IPS-20b (cell line): ENCODE measurements at regions not wholly inside any gene's neighbourhood (a gene's known extent, or its start where the extent isn't known, plus 50 kb on each side); places are given as distances from the start of the nearest gene placed in this dataset.

Source experiments
- H3K27ac ChIP-seq: one replicate; pipeline ENCODE4 v1.5.1; 2013; ENCODE audit warnings: low read length
- H3K27me3 ChIP-seq: 2 replicates; pipeline ENCODE4 v1.6.1; 2013; ENCODE audit warnings: mild to moderate bottlenecking, low read length, inconsistent platforms; ENCODE audit not compliant: insufficient read depth
- H3K36me3 ChIP-seq: 2 replicates; pipeline ENCODE4 v1.6.1; 2013; ENCODE audit warnings: low read depth, mild to moderate bottlenecking, inconsistent platforms, low read length, moderate library complexity; ENCODE audit not compliant: insufficient read depth
- H3K4me1 ChIP-seq: 2 replicates; pipeline ENCODE4 v1.6.1; 2013; ENCODE audit warnings: mild to moderate bottlenecking, control low read depth, inconsistent platforms, low read length, moderate library complexity; ENCODE audit not compliant: insufficient read depth
- H3K4me3 ChIP-seq: 2 replicates; pipeline ENCODE4 v1.5.1; 2013; ENCODE audit warnings: mild to moderate bottlenecking, low read length, inconsistent platforms
- H3K9ac ChIP-seq: 2 replicates; pipeline ENCODE4 v1.6.1; 2013; ENCODE audit warnings: low read depth, mild to moderate bottlenecking, inconsistent platforms, low read length, moderate library complexity
- H3K9me3 ChIP-seq: 2 replicates; pipeline ENCODE4 v1.6.1; 2013; ENCODE audit warnings: mild to moderate bottlenecking, low read depth, low read length, inconsistent platforms; ENCODE audit not compliant: insufficient read depth

DNA sequence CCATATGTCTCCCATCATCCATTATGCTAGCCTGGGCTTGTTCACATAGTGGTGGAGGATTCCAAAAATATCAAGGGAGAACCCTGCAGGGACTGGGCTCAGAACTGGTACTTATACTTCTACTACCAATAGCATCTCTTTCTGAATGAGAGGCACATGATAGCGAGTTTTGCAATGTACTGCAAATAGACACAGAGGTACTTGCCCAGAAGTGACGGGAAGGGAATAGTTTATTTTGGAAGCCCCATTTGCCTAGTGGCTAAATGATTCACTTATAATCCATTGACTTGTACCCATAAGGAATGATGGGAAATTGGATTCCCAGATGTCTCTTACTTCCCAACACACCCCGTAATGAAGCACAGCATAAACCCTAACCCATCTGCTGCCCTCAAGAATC lies 124.8 kb upstream of the ERCC4 start:
- no peak overlapping the region for H3K9ac ChIP-seq
- H3K27me3 ChIP-seq: no peaks in the 10 kb centered on the region
- H3K27ac ChIP-seq: no peak overlapping the region
- H3K4me3 ChIP-seq: no peak overlapping the region
- no peaks in the 10 kb centered on the region; the same call in 1 of the 2 replicates for H3K9me3 ChIP-seq
- H3K4me1 ChIP-seq: no peaks in the 10 kb centered on the region
- H3K36me3 ChIP-seq: no peaks in the 10 kb centered on the region

DNA sequence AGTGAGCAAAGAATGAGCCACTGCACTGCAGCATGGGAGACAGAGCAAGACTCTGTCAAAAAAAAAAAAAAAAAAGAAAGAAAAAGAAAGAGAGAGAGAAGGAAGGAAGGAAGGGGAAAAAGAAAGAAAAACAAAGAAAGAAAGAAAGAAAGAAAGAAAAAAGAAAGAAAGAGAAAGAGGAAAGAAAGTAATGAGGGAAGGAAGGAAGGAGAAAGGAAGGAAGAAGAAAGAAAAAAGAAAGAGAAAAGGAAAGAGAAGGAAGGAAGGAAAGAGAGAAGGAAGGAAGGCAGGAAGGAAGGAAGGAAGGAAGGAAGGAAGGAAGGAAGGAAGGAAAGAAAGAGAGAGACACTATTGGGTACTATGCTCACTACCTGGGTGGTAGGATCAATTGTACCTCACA lies 122.2 kb upstream of the ERCC4 start:
- Histone ChIP-seq H3K36me3 (no peaks in the 10 kb centered on the region), H3K4me3 (no peak overlapping the region), H3K9me3 (no peaks in the 10 kb centered on the region), H3K4me1 (no peaks in the 10 kb centered on the region), H3K9ac (no peak overlapping the region), H3K27ac (no peak overlapping the region), H3K27me3 (no peaks in the 10 kb centered on the region)

DNA sequence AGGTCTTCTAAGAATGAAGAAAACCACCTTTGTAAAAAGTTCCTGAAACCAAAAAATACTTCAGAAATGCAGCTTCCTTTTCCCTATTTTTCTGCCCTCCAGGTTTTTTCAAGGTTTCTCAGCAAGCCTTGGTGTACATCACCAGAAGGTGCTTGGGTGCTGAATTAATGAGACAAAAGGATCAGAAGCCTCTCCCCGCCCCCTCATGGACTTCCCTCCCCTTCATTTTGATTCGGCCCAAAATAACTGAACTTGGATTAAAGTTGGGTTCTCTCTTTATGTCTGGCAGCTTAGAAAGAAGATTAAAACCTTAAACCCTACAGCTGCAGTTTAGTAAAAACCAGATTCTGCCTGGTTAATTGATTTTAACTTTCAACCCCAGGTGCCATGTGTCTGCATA lies 121.7 kb upstream of the ERCC4 start:
- Histone ChIP-seq H3K27ac (no peak overlapping the region), H3K4me3 (no peak overlapping the region), H3K27me3 (no peaks in the 10 kb centered on the region), H3K9ac (no peak overlapping the region), H3K9me3 (no peaks in the 10 kb centered on the region), H3K4me1 (no peaks in the 10 kb centered on the region), H3K36me3 (no peaks in the 10 kb centered on the region)

DNA sequence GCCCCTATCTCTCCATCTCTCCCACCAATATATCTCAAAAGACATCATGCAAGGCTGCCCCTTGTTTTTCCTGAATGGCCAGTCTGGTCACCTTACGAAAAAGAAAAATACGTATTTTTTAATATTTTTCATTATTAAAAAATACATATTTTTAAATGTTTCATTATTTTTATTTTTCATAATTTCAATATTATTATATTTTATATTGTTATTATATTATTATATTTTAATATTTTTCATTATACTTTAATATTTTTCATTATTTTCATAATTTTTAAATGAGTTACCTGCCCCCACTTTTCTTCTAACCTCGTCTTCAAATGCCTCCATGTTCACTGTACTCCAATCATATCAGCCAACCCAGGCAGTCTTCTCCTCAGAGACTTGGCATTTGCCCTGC lies 116.0 kb upstream of the ERCC4 start:
- Histone ChIP-seq H3K9ac (no peak overlapping the region), H3K4me3 (no peak overlapping the region), H3K9me3 (no peaks in the 10 kb centered on the region), H3K4me1 (no peaks in the 10 kb centered on the region), H3K27me3 (no peaks in the 10 kb centered on the region), H3K36me3 (no peaks in the 10 kb centered on the region), H3K27ac (no peak overlapping the region)

GRCh38 chr16:13805951-13806350 lies 114.0 kb upstream of the ERCC4 start:
- H3K9ac ChIP-seq: no peak overlapping the region
- no peaks in the 10 kb centered on the region for H3K36me3 ChIP-seq
- H3K27ac ChIP-seq: no peak overlapping the region
- no peaks in the 10 kb centered on the region for H3K4me1 ChIP-seq
- no peaks in the 10 kb centered on the region for H3K9me3 ChIP-seq
- H3K27me3 ChIP-seq: no peaks in the 10 kb centered on the region
- H3K4me3 ChIP-seq: no peak overlapping the region

DNA sequence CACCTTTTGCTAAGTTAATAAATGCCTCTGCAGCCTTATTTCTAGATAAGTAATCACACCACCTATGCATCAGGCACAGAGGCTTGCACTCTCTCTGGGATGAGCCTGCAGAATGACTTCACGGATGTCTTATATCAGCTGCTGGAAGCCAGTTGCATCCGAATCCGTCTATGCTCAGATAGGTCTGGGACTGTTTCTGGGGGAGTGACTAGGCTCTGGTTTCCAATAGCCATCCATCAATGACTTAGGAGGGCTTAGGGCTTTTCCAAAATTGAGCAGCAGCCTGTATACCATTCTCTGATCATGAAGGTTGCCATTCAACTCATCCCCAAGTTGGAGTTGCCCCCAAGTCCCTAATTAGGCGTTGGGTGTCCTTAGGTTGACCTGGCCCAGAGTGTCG lies 113.3 kb upstream of the ERCC4 start:
- Histone ChIP-seq H3K27ac (no peak overlapping the region), H3K9ac (no peak overlapping the region), H3K9me3 (no peaks in the 10 kb centered on the region), H3K36me3 (no peaks in the 10 kb centered on the region), H3K4me3 (no peak overlapping the region), H3K4me1 (no peaks in the 10 kb centered on the region), H3K27me3 (no peaks in the 10 kb centered on the region)

DNA sequence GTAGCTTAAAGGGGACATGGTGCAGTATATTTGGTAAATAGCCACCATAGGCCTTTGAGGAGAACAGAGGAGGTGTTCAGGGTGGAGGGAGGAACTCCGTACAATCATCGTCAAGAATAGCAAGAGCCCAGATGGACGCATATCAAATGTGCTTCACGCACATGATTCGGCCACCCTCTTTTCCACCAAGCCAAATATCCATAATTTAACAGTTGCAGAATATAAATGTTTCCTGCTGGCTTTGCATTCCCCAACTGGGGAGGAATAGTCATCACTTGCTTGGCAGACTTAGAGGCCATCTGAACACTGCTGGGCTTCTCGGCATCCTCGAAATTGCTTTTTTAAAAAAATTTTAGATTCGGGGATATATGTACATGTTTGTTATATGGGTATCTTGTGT lies 111.9 kb upstream of the ERCC4 start:
- Histone ChIP-seq H3K27ac (no peak overlapping the region), H3K4me3 (no peak overlapping the region)

DNA sequence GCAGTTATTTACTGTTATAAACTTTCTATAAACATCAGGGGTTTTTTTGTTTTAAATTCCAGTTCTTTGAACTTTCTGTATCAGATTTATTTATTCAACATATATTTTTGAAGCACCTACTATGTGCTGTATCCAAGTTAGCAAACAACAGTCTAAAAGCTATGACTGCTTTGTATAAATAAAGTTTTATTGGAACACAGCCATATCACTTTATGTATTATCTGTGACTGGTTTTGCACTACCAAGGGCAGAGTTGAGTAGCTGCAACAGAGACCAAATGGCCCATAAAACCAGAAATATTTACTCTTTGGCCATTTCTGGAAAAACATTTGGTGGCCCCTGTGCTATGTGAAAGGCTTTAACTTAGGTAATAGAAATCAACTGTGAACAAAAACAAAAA lies 110.2 kb upstream of the ERCC4 start:
- H3K9ac ChIP-seq: no peak overlapping the region

More for the DNA sequence above, 111.9 kb upstream of the ERCC4 start:
- no peaks in the 10 kb centered on the region for H3K27me3 ChIP-seq
- no peaks in the 10 kb centered on the region for H3K9me3 ChIP-seq
- H3K4me1 ChIP-seq: no peaks in the 10 kb centered on the region
- no peaks in the 10 kb centered on the region for H3K36me3 ChIP-seq
- no peak overlapping the region for H3K9ac ChIP-seq

GRCh38 chr16:13811834-13812233 lies 108.1 kb upstream of the ERCC4 start:
- H3K4me1 ChIP-seq: no peaks in the 10 kb centered on the region
- H3K9ac ChIP-seq: no peak overlapping the region
- no peak overlapping the region for H3K27ac ChIP-seq
- H3K36me3 ChIP-seq: no peaks in the 10 kb centered on the region
- no peaks in the 10 kb centered on the region for H3K27me3 ChIP-seq
- no peak overlapping the region for H3K4me3 ChIP-seq
- no peaks in the 10 kb centered on the region for H3K9me3 ChIP-seq

More for the DNA sequence above, 110.2 kb upstream of the ERCC4 start:
- Histone ChIP-seq H3K4me3 (no peak overlapping the region), H3K4me1 (no peaks in the 10 kb centered on the region), H3K27me3 (no peaks in the 10 kb centered on the region), H3K36me3 (no peaks in the 10 kb centered on the region), H3K27ac (no peak overlapping the region), H3K9me3 (no peaks in the 10 kb centered on the region)

DNA sequence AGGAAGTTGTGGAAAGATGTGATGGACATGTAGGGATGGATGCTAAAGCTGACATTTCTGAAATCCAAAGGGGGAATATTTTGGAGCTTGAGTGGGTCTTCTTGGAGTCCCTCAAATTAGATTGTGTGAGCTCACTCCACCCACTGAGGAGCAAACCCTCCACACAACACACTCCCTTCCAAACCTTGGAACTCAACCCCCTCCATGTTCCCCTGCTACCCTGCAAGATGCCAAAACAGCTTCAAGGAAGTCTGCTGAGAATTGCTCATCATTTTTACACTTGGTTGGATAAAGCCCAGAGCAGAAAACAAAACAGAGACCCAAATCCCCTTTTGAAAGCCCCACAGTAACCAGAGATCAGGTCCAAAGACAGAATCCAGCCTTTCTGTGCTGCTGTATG lies 103.3 kb upstream of the ERCC4 start:
- Histone ChIP-seq H3K36me3 (no peaks in the 10 kb centered on the region), H3K9ac (no peak overlapping the region), H3K4me3 (no peak overlapping the region), H3K4me1 (no peaks in the 10 kb centered on the region), H3K27me3 (no peaks in the 10 kb centered on the region), H3K27ac (no peak overlapping the region), H3K9me3 (no peaks in the 10 kb centered on the region)

DNA sequence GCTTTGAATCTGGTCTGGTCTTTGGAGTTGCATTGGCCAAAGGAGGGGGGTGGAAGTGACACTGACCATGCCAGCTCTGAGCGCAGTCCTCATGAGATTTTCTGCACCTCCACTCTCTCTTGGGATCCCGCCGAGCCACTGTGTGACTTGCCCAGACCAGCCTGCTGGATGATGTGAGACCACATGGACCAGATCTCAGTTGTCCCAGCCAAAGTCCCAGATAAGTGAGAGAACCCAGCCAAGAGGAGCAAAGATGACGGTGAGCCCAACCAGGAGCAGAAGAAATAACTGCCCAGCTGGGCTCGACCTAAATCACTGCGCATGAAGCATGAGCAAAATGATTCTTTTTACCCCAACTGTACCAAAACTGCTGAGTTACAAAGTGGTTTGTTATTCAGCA lies 96.5 kb upstream of the ERCC4 start:
- no peaks in the 10 kb centered on the region for H3K36me3 ChIP-seq
- H3K9ac ChIP-seq: no peak overlapping the region
- H3K27me3 ChIP-seq: no peaks in the 10 kb centered on the region
- no peak overlapping the region for H3K27ac ChIP-seq
- H3K4me1 ChIP-seq: no peaks in the 10 kb centered on the region
- no peak overlapping the region for H3K4me3 ChIP-seq
- no peaks in the 10 kb centered on the region for H3K9me3 ChIP-seq

DNA sequence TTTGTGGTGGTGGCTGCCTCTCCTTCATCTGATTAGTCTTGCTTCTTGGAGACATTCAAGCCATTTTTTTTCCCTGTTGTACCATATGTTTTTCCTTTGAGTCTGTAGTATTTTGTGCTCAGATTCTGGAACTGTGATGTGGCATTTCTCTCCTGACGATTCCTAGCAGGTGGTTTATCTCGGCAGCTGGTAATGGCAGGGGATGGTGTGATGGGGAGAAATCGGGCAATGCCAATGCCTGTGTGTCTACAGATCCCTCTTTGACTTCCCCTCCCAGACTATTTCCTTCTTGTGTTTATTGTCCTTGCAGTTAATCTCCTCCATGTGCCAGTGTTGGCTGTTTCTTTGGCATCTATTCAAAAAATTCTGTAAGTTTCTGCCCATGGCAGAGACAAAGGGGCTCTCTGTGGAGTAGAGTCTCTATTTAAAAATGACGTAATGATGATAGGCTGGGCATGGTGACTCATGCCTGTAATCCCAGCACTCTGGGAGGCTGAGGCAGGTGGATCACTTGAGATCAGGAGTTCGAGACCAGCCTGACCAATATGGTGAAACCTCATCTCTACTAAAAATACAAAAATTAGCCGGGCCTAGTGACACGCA lies 90.2 kb upstream of the ERCC4 start:
- Histone ChIP-seq H3K36me3 (no peaks in the 10 kb centered on the region), H3K9me3 (no peaks in the 10 kb centered on the region), H3K27ac (no peak overlapping the region), H3K27me3 (no peaks in the 10 kb centered on the region), H3K9ac (no peak overlapping the region), H3K4me3 (no peak overlapping the region), H3K4me1 (peaks cover 4% of the 10 kb centered on the region; the same call in 1 of the 2 replicates)
